Ishikawa (cell line): ENCODE measurements at regions not wholly inside any gene's neighbourhood (a gene's known extent, or its start where the extent isn't known, plus 50 kb on each side); places are given as distances from the start of the nearest gene placed in this dataset.

Experiments used
- CREB1 ChIP-seq: IDR thresholded peaks from 2 replicates; pipeline ENCODE4 v1.6.1; 2012; ENCODE audit warnings: low read depth
- EP300 ChIP-seq: IDR thresholded peaks from 2 replicates; pipeline ENCODE4 v1.6.1; 2012; ENCODE audit warnings: borderline replicate concordance
- MAX ChIP-seq: IDR thresholded peaks from 2 replicates; pipeline ENCODE4 v1.6.1; 2012
- RAD21 ChIP-seq: IDR thresholded peaks from 2 replicates; pipeline ENCODE4 v1.6.1; 2012; ENCODE audit warnings: low read depth
- REST ChIP-seq: IDR thresholded peaks from 2 replicates; pipeline ENCODE4 v1.6.1; 2012; ENCODE audit warnings: low read depth, mild to moderate bottlenecking
- TAF1 ChIP-seq: IDR thresholded peaks from 2 replicates; pipeline ENCODE4 v1.6.1; 2012; ENCODE audit warnings: low read depth, mild to moderate bottlenecking
- TCF12 ChIP-seq: IDR thresholded peaks from 2 replicates; pipeline ENCODE4 v1.6.1; 2012; ENCODE audit warnings: low read depth
- TEAD4 ChIP-seq: IDR thresholded peaks from 2 replicates; pipeline ENCODE4 v1.6.1; 2012
- YY1 ChIP-seq: IDR thresholded peaks from 2 replicates; pipeline ENCODE4 v1.6.1; 2012; ENCODE audit warnings: low read depth

- TF ChIP-seq RAD21, result no peak
- no peak for TF ChIP-seq EP300
- no peak for TF ChIP-seq TAF1
- no peak for TF ChIP-seq REST
- no peak for TF ChIP-seq YY1
- no peak for TF ChIP-seq TCF12
- no peak for TF ChIP-seq MAX
- no peak for TF ChIP-seq CREB1
- no peak for TF ChIP-seq TEAD4
Observed at GRCh38 chr9:79371948-79372555, 199.7 kb upstream of the TLE4 start.
